Prostate gland (tissue), 2 donors: ENCODE measurements at regions not wholly inside any gene's neighbourhood (a gene's known extent, or its start where the extent isn't known, plus 50 kb on each side); places are given as distances from the start of the nearest gene placed in this dataset.

ENCODE experiments used
- DNase-seq: peaks from one replicate; pipeline ENCODE4 v3.0.0-alpha.2; 2019; ENCODE audit warnings: low spot score
- H3K27ac ChIP-seq, 2 donors: fragments of 200-600 bp; sonication (generic); 2 replicates each; pipeline ENCODE4 v1.5.1; 2017 to 2019
- H3K27me3 ChIP-seq: fragments of 200-600 bp; sonication (generic); replicated peaks from 2 replicates; pipeline ENCODE4 v1.5.1; 2019; ENCODE audit not compliant: insufficient read depth
- H3K36me3 ChIP-seq, 2 donors: fragments of 200-600 bp; sonication (generic); 1 replicate in 1 of 2; 2 replicates in 1 of 2; pipeline versions ENCODE4 v1.5.1 to v1.8.1; 2017 to 2019
- H3K4me1 ChIP-seq: fragments of 200-600 bp; sonication (generic); replicated peaks from 2 replicates; pipeline ENCODE4 v1.5.1; 2019
- H3K4me3 ChIP-seq, 2 donors: fragments of 200-600 bp; sonication (generic); 2 replicates each; pipeline ENCODE4 v1.5.1; 2017 to 2019
- H3K9me3 ChIP-seq: fragments of 200-600 bp; sonication (generic); 2 replicates; pipeline ENCODE4 v1.5.1; 2017
- CTCF ChIP-seq, 4 experiments: fragments of 200-600 bp in 2 of 4; fragments of 450-650 bp in 2 of 4; sonication (generic) in 2 of 4; IDR thresholded peaks; 1 replicate in 3 of 4; 2 replicates in 1 of 4; pipeline ENCODE4 v1.5.1; 2016 to 2019; ENCODE audit warnings: antibody characterized with exemption in 4 of 4, mild to moderate bottlenecking in 2 of 4, moderate library complexity in 2 of 4
- POLR2A ChIP-seq: fragments of 450-650 bp; IDR thresholded peaks from one replicate; pipeline ENCODE4 v1.6.1; 2016; ENCODE audit warnings: antibody characterized with exemption, mild to moderate bottlenecking
- POLR2AphosphoS5 ChIP-seq: sonication (generic); formaldehyde crosslinking; IDR thresholded peaks from one replicate; pipeline ENCODE4 v1.6.1; 2017; ENCODE audit warnings: antibody characterized with exemption
- whole genome bisulfite sequencing: methylation state at CpG from one replicate; pipeline ENCODE4 v1.1.5; 2018; 5-methylcytosine and 5-hydroxymethylcytosine counted together
- intact Hi-C: fragments of 100-400 bp; cut with DNase I; formaldehyde crosslinking; loops from one replicate; pipeline ENCODE4 v1.14.2; 2022

- DNase-seq: peak; percentile 25
- no peaks in the 10 kb centered on the region for H3K27me3 ChIP-seq
- no peaks in the 10 kb centered on the region for H3K36me3 ChIP-seq
- no peak overlapping the region for H3K27ac ChIP-seq
- 69% methylated on average over 3 of the region's 3 CpGs for WGBS
- H3K4me3 ChIP-seq: no peak overlapping the region
- intact Hi-C loops: no loop called here
- TF ChIP-seq POLR2AphosphoS5 (peak; percentile 46), POLR2A (no peak), CTCF (IDR thresholded peaks at IDR 0.05) (no peak)
- H3K4me1 ChIP-seq: no peaks in the 10 kb centered on the region
- no peaks in the 10 kb centered on the region for H3K9me3 ChIP-seq
Measured at GRCh38 chr1:172951730-172952365, 98.9 kb downstream of the TNFSF18 start.

GRCh38 chr1:172952516-172952915 is 98.2 kb downstream of the TNFSF18 start:
- H3K27ac ChIP-seq: no peak overlapping the region
- DNase-seq: no peak
- no peaks in the 10 kb centered on the region for H3K36me3 ChIP-seq
- H3K4me1 ChIP-seq: no peaks in the 10 kb centered on the region
- H3K27me3 ChIP-seq: no peaks in the 10 kb centered on the region
- H3K9me3 ChIP-seq: no peaks in the 10 kb centered on the region
- no peak for TF ChIP-seq POLR2AphosphoS5
- no peak for TF ChIP-seq POLR2A
- TF ChIP-seq CTCF (IDR thresholded peaks at IDR 0.05): no peak
- H3K4me3 ChIP-seq: no peak overlapping the region
- intact Hi-C loops: no loop called here

- 95% methylated on average over 6 of the region's 6 CpGs for WGBS
- no peak for DNase-seq
- Histone ChIP-seq H3K27ac (no peak overlapping the region), H3K9me3 (no peaks in the 10 kb centered on the region), H3K27me3 (no peaks in the 10 kb centered on the region), H3K4me1 (no peaks in the 10 kb centered on the region), H3K36me3 (no peaks in the 10 kb centered on the region), H3K4me3 (no peak overlapping the region)
- intact Hi-C loops: no loop called here
- no peak for TF ChIP-seq CTCF (IDR thresholded peaks at IDR 0.05)
- TF ChIP-seq POLR2A: no peak
- no peak for TF ChIP-seq POLR2AphosphoS5
Measured at GRCh38 chr1:172954476-172955150, 96.1 kb downstream of the TNFSF18 start.

- WGBS: 96% methylated on average over 5 of the region's 5 CpGs
- Histone ChIP-seq H3K27me3 (no peaks in the 10 kb centered on the region), H3K4me3 (no peak overlapping the region), H3K27ac (no peak overlapping the region), H3K36me3 (no peaks in the 10 kb centered on the region), H3K4me1 (no peaks in the 10 kb centered on the region), H3K9me3 (no peaks in the 10 kb centered on the region)
- intact Hi-C loops: no loop called here
- no peak for DNase-seq
- no peak for TF ChIP-seq CTCF (IDR thresholded peaks at IDR 0.05)
Measured at GRCh38 chr1:172955161-172955815, 95.5 kb downstream of the TNFSF18 start.

GRCh38 chr1:172956871-172957270 is 93.9 kb downstream of the TNFSF18 start:
- Histone ChIP-seq H3K4me1 (no peaks in the 10 kb centered on the region), H3K27me3 (no peaks in the 10 kb centered on the region), H3K36me3 (no peaks in the 10 kb centered on the region), H3K27ac (no peak overlapping the region), H3K4me3 (no peak overlapping the region), H3K9me3 (no peaks in the 10 kb centered on the region)
- 82% methylated on average over 1 of the region's 1 CpG for WGBS
- TF ChIP-seq POLR2AphosphoS5: no peak
- no peak for DNase-seq
- intact Hi-C loops: no loop called here
